HG02885 (cell line): ENCODE measurements at regions not wholly inside any gene's neighbourhood (a gene's known extent, or its start where the extent isn't known, plus 50 kb on each side); places are given as distances from the start of the nearest gene placed in this dataset.

Experiments
- ATAC-seq: cut with Tn5 transposase; IDR thresholded peaks from one replicate; pipeline ENCODE4 v1.9.1; 2021; ENCODE audit warnings: mild to moderate bottlenecking; ENCODE audit not compliant: unreplicated experiment, poor library complexity

DNA sequence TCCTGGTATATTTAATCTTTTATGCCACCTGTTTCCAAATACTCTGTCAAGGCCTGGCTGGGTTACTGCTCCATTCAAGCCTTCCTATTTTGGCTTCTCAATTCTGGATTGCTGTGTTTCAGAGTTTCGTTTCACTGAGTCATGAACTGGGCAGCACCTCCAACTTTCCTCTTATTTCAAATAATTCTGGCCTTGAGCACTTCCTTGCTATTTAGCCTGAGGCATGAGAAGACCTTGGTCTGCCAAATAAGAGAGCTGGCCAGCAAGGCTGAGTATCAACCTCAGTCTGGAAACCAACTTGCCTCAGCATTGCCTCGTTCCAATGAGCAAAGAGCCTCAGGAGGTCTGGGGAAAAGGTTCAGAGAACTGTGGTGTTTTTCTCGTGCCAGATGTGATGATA, 66.6 kb downstream of the TNFAIP3 start:
- no peak for ATAC-seq

DNA sequence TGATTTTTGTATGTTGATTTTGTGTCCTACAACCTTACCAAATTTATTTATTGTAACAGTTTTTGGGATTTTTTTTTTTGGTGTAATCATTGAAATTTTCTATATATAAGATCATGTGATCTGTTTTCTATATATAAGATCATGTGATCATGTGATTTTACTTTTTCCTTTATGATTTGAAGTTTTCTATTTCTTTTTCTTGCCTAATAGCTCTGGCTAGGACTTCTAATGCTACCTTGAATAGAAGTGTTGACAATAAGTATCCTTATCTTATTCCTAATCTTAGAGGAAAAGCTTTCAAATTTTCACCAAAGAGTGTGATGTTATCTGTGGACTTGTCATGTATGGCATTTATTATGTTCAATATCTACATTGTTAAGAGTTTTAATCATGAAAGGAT, 69.7 kb downstream of the TNFAIP3 start:
- no peak for ATAC-seq

DNA sequence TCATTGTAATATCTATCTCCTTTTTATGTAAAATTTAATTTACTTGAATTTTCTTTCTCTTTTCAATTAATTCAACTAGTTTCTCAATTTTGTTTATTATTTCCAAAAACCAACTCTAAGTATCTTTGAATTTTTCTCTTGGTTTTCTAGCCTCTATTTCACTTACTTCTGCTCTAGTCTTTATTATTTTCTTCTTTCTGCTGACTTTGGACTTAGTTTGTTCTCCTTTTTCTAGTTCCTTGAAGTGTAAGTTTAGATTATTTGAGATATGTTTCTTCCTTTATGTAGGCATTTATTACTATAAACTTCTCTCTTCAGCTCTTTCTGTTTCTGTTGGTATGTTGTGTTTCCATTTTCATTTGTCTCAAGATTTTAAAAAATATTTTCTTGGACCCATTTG, 70.8 kb downstream of the TNFAIP3 start:
- no peak for ATAC-seq

DNA sequence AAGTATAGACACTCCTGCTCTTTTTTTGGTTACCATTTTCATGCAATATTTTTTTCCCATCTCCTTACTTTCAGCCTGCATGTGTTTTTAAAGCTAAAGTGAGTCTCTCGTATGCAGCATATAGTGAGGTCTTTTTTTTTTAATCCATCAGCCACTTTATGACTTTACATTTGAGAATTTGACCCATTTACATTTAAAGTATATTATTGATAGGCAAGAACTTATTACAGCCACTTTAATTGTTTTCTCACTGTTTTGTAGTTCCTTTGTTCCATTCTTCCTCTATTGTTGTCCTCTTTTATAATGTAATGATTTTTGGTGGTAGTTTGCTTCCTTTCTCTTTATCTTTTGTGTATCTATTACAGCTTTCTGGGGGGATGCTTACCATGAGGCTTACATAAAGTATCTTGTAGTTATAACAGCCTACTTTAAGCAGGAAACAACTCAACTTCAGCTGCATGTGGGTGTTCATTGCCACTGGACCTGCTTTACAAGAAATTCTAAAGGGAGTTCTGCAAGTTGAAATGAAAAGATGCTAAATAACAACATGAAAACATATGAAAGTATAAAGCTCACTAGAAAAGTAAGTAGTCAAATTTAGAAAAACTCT, 71.8 kb downstream of the TNFAIP3 start:
- ATAC-seq: no peak

DNA sequence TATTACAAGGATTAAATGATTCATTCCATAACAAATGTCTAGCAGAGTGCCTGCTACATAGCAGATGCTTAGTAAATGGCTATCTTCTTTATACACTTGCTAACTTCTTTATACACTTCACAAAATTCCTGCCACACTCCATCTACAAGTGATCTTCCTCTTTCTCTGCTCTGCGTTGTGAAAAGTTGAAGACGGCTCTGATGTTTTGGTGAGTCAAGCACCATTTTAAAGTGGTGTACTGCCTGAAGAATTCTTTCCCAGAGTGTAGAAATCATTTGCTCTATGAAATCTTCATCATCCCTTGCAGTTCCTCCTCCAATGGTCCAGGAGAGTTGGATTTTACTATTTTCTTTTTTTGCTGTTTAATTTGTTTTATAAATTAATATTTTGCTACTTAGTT, 74.9 kb downstream of the TNFAIP3 start:
- no peak for ATAC-seq

DNA sequence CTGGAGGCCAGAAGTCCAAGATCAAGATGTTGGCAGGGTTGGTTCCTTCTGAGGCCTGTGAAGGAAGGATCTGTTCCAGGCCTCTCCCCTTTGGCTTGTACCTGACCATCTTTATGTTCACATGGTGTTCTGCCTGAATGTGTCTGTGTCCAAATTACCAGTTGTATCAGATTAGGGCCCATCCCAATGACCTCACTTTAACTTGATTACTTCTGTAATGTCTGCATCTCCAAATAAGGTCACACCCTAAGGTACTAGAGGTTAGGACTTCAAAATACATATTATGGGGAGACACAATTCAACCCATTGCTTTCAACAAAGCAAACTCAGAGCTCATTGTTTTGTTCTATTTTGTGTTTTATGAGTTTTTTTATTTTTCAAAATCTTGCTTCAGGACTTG, 75.7 kb downstream of the TNFAIP3 start:
- ATAC-seq: no peak

DNA sequence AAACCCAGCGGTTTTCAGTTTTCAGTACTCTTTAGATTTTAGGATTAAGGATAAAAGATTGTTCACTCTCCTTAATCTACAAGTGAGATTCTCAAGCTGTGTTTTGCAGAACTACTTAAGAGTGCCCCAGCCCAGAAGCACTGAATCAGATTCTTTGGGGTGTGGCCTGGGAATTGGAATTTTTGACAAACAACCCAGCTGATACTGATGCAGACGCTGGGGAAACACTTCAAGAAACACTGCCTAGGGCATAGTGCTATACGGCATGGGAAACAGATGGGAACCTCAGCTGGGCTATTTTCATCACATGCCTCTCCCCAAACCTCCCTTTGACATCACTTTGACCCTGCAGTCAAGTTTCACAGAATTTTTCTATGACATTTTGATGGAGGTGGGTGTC, 77.3 kb downstream of the TNFAIP3 start:
- peak; percentile 30 for ATAC-seq

DNA sequence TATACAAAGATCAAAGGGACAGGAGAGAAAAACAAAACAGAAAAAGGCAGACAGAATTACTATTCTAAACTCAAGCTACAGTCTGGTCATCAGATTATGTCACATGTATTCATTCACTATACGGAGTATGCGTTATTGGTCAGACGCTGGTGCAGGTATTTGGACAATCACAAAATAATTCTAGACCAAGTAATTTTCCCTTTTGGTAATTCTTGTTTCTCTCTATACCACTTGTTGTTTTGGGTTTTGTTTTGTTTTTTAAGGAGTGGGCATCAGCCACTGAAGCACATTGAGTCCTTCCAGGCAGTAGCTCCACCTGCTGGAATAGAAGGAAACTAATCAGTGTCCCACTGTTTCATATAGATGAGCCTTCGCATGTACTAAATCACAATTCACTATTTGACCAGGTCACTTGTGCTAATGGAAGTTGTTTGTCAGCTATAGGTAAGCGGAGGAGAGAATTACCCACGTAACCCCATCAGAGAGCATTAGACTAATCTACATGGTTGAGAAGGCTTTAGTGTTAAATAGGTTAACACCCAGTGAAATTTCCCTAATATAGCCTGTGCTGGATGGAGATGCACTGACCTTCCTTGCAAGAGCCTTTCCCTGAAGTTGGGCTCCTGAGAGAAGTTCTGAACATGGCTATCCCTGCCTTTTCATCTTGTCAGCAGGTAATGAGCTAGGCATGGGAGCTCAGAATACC, 77.9 kb downstream of the TNFAIP3 start:
- ATAC-seq: peak; percentile 45

DNA sequence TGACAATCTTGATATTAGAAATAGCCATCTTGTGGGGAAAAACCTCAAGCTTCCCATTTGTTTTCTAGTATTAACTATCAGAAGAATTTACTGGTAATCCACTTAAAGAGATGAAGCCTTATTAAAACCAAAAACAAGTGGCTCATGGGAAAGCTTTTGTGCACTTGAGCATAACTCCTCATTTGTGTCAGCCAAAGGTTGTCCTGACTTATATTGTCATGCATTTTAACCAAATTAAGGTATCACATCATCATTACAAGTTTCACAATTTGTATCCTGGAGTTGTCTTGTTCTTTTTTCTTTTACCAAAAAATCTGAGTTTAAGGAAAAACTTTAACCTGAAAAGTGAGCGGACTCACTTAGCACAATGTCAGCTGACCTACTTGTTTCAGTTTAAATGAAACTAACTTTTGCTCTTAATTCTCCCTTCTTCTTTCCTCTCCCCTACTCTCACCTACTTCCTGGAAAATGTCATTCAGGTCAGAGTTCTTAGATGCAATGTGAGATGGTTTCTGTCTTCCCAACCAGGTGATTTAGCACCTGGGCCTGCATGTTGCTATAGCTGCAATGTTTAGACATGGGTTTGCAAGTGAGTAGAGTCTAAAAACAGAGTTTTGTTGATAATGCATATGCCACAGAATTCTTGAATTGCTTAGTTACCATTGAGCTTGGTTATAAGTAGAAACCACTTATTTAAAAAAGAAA, 82.8 kb downstream of the TNFAIP3 start:
- ATAC-seq: peak; percentile 48

DNA sequence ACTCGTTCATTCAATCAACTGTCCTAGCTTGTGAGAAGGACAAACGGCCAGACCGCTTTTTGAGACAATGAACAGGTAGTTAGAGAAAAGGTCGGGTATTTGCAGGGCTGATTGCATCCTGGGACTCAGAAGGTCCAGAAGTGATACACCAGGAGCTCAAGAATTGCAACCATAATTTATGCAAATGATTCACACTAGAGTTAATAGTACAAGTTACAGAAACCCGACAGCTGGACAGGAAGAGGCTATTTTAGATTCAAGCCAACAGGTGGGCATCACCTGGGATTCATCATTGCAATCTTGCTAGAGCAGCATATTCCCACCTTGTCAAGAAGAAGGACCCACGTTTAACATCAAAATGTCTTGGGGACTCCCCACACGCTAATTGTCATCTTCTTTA, 83.5 kb downstream of the TNFAIP3 start:
- ATAC-seq: no peak

DNA sequence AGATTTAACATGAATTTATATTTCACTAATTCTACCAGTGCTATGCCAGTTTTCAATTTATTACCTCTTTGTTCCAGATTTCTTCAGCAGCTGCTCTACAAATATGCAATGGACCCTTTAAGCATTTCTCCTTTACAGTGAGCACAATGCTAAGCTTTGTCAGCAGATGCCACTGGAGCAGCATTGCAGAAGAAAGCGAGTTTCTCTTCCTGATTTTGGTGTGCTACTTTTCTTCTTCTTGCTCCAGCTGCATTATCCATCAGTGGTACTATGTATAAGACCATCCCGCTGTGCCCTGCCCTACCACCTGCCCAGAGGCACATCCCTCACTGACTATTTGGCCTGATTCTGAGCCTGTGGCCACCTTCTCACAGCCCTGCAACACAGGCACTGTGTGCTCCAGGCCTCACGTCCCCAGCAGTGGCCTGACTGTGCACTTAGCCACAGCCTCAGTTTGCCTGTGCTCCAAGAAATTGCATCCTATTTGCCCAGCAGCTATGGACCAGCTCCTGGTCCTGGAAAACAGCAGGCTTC, 84.1 kb downstream of the TNFAIP3 start:
- peak; percentile 62 for ATAC-seq

DNA sequence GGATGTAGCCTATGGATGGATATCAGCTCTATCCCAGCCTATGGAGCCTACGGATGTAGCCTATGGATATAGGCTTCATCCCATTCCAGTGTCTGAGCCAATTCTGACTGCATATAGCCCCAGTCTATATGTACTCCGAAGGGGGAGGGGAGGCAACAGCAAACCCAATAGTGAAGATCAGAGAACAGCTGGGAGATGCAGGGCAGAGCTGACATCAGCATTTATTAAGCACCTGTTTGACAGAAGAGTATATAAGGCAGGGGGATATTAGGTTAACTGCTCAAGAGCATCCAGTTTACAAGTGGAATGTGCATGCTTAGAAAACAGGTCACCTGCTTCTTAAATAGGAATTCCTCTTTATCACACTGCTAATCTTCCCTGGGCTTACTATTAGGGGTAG, 85.2 kb downstream of the TNFAIP3 start:
- no peak for ATAC-seq

DNA sequence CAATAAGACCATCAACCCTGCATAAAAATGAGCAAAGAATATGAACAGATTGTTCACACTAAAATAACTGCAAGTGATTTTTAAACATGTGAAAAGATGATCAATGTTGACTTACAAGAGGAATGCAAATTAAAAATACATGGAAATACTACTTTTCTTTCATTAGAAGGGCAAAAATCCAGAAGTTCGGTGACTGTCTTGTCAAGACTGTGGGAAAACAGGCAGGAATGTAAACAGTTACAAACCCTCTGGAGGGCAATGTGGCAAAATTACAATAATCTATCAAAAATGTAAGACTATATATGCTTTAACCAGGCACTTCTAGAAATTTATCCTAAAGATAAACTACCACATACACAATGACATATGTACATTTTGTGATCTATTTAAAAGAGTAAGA, 86.7 kb downstream of the TNFAIP3 start:
- no peak for ATAC-seq

DNA sequence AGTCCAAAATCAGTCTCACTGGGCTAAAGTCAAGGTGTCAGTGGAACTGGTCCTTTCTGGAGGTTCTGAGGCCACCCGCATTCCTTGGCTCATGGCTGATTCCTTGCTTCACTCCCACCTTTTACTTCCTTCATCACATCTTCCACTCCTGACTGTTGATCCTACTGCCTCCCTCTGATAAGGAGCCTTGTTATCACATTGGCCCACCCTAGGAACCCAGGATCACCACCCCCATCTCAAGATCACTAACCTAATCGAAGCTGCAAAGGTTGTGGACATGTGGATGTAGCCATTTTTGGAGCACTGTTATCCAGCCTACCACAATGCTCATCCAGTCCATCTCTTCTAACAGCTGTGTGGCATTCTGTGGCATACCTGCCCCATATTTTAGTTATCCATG, 87.2 kb downstream of the TNFAIP3 start:
- no peak for ATAC-seq

DNA sequence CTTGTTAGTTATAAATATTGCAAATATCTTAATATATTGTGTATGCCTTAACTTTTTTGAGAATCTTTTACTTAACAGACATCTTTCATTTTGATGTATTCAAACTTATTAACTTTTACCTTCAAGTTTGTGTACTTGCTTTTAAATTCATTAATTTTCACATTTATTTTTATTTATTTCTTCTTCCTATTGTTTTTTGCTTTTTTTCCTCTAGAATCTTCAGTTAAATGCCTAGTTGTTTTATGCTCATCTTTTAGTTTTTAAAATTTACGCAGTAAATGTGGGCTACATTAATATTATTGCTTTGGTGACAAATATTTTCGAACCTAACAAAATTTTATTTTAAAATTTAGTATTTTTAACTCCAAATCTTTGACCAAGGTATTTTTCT, 89.0 kb downstream of the TNFAIP3 start:
- no peak for ATAC-seq

DNA sequence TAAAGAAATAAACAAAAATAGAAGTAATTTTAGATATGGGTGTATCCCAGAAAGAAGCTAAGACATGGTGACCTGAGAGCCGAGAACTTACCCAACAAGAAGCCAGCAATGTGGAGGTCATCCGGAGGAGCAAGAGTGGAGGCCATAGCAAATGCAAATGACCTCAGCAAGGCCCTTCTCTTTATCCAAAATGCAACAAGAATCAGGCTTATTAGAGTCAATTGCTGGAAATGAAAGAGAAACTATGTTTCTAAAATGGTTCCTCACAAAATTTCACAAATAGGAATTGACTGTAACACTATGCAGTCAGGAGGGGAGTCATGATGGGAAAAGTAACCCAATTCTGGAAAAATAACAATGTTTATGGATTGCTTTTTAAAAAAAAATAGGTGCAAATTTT, 90.4 kb downstream of the TNFAIP3 start:
- ATAC-seq: no peak

DNA sequence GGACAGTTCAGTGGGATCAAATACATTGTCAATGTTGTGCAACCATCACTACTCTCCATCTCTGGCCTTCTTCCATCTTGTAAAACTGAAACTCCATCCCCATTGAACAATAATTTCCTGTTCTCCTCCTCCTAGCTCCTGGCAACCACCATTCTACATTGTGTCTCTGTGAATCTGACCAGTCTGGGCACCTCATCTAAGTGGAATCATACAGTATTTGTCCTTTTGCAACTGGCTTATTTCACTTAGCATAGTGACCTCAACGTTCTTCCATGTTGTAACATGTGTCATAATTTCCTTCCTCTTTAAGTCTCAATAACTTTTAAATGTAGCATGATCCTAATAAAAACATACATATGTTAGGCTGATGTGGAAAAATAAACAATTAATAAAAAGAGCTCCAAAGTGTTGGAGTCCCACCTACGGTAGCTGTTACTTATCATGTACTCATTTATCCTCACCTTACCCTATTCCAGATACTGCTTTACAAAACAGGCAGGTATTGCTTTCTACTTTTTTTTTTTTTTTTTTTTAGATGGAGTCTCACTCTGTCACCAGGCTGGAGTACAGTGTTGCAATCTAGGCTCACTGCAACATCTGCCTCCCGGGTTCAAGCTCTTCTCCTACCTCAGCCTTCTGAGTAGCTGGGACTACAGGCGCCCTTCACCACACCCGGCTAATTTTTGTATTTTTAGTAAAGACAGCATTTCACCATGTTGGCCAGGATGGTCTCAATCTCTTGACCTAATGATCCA, 91.9 kb downstream of the TNFAIP3 start:
- no peak for ATAC-seq

DNA sequence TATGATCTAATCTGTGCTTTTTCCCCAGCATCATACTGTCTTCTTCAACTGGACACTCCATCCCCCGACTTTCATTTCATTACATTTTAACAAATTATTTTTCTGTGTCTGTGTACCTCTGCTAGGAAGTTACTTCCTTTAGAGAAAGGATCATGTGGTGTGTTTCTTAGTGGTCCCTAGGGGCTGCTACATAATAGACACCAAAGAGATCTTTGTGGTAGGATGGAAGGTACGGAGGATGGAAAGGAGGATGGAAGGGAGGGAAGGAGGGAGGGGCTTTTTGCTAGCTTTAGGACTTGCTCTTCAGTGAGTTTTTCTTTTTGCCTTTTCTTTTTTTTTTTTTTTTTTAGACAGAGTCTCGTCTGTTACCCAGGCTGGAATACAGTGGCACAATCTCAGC, 95.7 kb downstream of the TNFAIP3 start:
- no peak for ATAC-seq

DNA sequence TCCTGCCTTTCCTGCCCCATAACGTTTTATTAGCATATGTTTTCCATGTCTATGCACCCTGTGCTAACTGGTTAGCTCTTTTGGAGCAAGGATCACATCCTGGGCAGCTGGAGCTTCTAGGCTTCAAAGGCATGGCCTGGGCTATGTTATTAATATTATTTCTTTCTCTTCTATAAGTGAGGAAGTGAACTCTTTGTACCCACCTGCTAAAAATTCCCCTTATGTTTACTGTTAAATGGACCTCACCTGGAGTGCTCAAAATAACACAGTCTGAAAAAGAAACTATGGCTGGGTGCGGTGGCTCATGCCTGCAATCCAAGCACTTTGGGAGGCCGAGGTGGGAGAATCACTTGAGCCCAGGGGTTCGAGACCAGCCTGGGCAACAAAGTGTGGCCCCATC, 97.8 kb downstream of the TNFAIP3 start:
- ATAC-seq: no peak

DNA sequence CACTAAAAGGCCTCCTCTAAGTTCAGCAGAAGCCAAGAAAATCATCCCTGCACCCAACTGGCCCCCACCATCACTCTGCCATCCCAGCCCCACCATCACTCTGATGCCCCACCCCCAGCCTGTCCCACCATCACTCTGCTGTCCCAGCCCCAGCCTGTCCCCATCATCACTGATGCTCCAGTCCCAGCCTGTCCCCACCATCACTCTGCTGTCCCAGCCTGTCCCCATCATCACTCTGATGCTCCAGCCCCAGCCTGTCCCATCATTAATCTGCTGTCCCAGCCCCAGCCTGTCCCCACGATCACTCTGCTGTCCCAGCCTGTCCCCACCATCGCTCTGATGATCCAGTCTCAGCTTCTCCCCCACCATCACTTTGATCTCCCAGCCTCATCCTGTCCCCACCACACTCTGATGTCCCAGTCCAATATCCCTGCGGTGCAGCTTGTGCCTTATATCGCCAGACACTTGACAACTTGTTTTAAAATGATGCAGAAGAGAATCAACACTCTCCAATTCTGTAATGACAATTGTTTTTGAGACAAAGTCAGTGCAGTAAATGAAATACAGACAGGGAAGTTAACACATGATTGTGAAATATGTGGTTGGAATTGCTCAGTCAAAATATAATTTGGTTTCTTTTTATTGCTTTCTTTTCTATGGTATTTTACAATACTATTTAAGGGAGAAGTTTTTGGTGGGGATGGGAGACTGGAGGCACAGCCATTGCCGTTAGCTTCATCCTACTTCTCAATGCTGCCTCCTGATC, 100.8 kb downstream of the TNFAIP3 start:
- ATAC-seq: no peak
